ENCODE measurements at regions not wholly inside any gene's neighbourhood (a gene's known extent, or its start where the extent isn't known, plus 50 kb on each side); places are given as distances from the start of the nearest gene placed in this dataset.

- Histone ChIP-seq H2BK20ac (ENCODE audit: low read depth, low read length) (no peak overlapping the region), H3K27ac (ENCODE audit: insufficient read depth, low read length) (no peak overlapping the region), H2AFZ (replicated peaks; ENCODE audit: low read length, poor library complexity) (no peak overlapping the region), H3K4ac (ENCODE audit: low read depth, low read length) (no peak overlapping the region), H3K79me1 (ENCODE audit: low read depth in 1 of 2, low read length in 2 of 2) (no peaks in the 10 kb centered on the region), H3K56ac (ENCODE audit: extremely low read depth, insufficient read depth, low read length) (no peak overlapping the region), H4K91ac (ENCODE audit: insufficient read depth, low read depth, low read length) (no peak overlapping the region), H3K9ac (ENCODE audit: low read depth, low read length) (no peak overlapping the region), H4K8ac (ENCODE audit: low read depth in 2 of 2, low read length in 2 of 2) (no peak overlapping the region), H4K5ac (ENCODE audit: low read depth, low read length) (no peak overlapping the region), H3K27me3 (ENCODE audit: control insufficient read depth, insufficient read depth, low read length) (no peaks in the 10 kb centered on the region), H3K4me3 (ENCODE audit: insufficient read depth, low read depth, low read length) (no peak overlapping the region), H3K18ac (ENCODE audit: low read depth, low read length) (no peak overlapping the region), H3K4me1 (ENCODE audit: control insufficient read depth, insufficient read depth, low read length) (no peaks in the 10 kb centered on the region), H2AK5ac (ENCODE audit: low read depth, low read length) (no peak overlapping the region), H3K9me1 (ENCODE audit: insufficient read depth, low read length) (no peaks in the 10 kb centered on the region), H3K9me3 (ENCODE audit: control insufficient read depth, insufficient read depth, low read length) (no peaks in the 10 kb centered on the region), H4K20me1 (ENCODE audit: insufficient read depth, low read length) (no peaks in the 10 kb centered on the region), H2BK5ac (ENCODE audit: low read depth, low read length, poor library complexity, severe bottlenecking) (no peak overlapping the region), H3K14ac (replicated peaks; ENCODE audit: low read depth, low read length) (no peak overlapping the region), H2BK15ac (ENCODE audit: low read depth, low read length) (no peak overlapping the region), H2AK9ac (replicated peaks; ENCODE audit: low read depth, low read length, poor library complexity) (no peak overlapping the region), H2BK120ac (ENCODE audit: low read depth, low read length) (no peak overlapping the region), H3K23ac (ENCODE audit: low read depth, low read length) (no peak overlapping the region), H3K36me3 (ENCODE audit: control insufficient read depth, insufficient read depth, low read length) (no peaks in the 10 kb centered on the region), H3K4me2 (ENCODE audit: low read depth, low read length) (no peak overlapping the region)
- TF ChIP-seq, protein P1, sequence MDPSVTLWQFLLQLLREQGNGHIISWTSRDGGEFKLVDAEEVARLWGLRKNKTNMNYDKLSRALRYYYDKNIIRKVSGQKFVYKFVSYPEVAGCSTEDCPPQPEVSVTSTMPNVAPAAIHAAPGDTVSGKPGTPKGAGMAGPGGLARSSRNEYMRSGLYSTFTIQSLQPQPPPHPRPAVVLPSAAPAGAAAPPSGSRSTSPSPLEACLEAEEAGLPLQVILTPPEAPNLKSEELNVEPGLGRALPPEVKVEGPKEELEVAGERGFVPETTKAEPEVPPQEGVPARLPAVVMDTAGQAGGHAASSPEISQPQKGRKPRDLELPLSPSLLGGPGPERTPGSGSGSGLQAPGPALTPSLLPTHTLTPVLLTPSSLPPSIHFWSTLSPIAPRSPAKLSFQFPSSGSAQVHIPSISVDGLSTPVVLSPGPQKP (IDR thresholded peaks at IDR 0.05; ENCODE audit: borderline replicate concordance, low read depth, low read length): no peak
- TF ChIP-seq, protein P2, sequence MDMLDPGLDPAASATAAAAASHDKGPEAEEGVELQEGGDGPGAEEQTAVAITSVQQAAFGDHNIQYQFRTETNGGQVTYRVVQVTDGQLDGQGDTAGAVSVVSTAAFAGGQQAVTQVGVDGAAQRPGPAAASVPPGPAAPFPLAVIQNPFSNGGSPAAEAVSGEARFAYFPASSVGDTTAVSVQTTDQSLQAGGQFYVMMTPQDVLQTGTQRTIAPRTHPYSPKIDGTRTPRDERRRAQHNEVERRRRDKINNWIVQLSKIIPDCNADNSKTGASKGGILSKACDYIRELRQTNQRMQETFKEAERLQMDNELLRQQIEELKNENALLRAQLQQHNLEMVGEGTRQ (IDR thresholded peaks at IDR 0.05; ENCODE audit: low read depth, low read length): no peak
- TF ChIP-seq CHD1 (IDR thresholded peaks at IDR 0.05; ENCODE audit: low read depth, low read length): no peak
- no peak for TF ChIP-seq SMC3 (IDR thresholded peaks at IDR 0.05; ENCODE audit: low read depth, low read length)
- no peak for TF ChIP-seq POLR2A (IDR thresholded peaks at IDR 0.05; ENCODE audit: low read depth, low read length)
- TF ChIP-seq MXI1 (IDR thresholded peaks at IDR 0.05; ENCODE audit: borderline replicate concordance, low read depth, low read length): no peak
- no peak for TF ChIP-seq RFX5 (IDR thresholded peaks at IDR 0.05; ENCODE audit: low read depth, low read length)
- TF ChIP-seq MAFK (IDR thresholded peaks at IDR 0.05; ENCODE audit: low read depth, low read length): no peak
- no peak for TF ChIP-seq FOS (IDR thresholded peaks at IDR 0.05; ENCODE audit: low read depth, low read length)
- TF ChIP-seq RCOR1 (IDR thresholded peaks at IDR 0.05; ENCODE audit: insufficient replicate concordance, low read length): no peak
- no peak for TF ChIP-seq MAZ (IDR thresholded peaks at IDR 0.05; ENCODE audit: borderline replicate concordance, low read depth, low read length)
- TF ChIP-seq, protein P3, sequence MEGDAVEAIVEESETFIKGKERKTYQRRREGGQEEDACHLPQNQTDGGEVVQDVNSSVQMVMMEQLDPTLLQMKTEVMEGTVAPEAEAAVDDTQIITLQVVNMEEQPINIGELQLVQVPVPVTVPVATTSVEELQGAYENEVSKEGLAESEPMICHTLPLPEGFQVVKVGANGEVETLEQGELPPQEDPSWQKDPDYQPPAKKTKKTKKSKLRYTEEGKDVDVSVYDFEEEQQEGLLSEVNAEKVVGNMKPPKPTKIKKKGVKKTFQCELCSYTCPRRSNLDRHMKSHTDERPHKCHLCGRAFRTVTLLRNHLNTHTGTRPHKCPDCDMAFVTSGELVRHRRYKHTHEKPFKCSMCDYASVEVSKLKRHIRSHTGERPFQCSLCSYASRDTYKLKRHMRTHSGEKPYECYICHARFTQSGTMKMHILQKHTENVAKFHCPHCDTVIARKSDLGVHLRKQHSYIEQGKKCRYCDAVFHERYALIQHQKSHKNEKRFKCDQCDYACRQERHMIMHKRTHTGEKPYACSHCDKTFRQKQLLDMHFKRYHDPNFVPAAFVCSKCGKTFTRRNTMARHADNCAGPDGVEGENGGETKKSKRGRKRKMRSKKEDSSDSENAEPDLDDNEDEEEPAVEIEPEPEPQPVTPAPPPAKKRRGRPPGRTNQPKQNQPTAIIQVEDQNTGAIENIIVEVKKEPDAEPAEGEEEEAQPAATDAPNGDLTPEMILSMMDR (conservative IDR thresholded peaks at IDR 0.05; ENCODE audit: low read depth, low read length): no peak
- no peak for TF ChIP-seq BHLHE40 (IDR thresholded peaks at IDR 0.05; ENCODE audit: low read depth, low read length)
- TF ChIP-seq RAD21 (IDR thresholded peaks at IDR 0.05; ENCODE audit: low read length): no peak
- TF ChIP-seq NFE2L2 (IDR thresholded peaks at IDR 0.05; ENCODE audit: low read depth, low read length): no peak
- no peak for TF ChIP-seq CEBPB (IDR thresholded peaks at IDR 0.05; ENCODE audit: low read depth, low read length)
- no TSS peak for BruUV-seq (replicated peaks)
- ATAC-seq (ENCODE audit: low read depth) (no peak), DNase-seq (peak; percentile 1)
- CTCF ChIA-PET: no interaction called here
- POLR2A ChIA-PET (ENCODE audit: unreplicated experiment): no interaction called here
- intact Hi-C loops (cut with micrococcal nuclease) (no loop called here), dilution Hi-C loops (cut with HindIII; ENCODE audit: low sequenced_read_pairs, unreplicated experiment) (no loop called here), in situ Hi-C loops (cut with MboI; ENCODE audit: low sequenced_read_pairs) (no loop called here)
- no CpG with 5 or more reads among the region's 4 CpGs for WGBS, 2 experiments (ENCODE audit: extremely low coverage in 2 of 2, insufficient read length in 1 of 2)
Observed at GRCh38 chr13:62682788-62683187, 1267.1 kb upstream of the PCDH20 start.
